Left ventricle myocardium superior (tissue), 1 donor: ENCODE measurements at regions not wholly inside any gene's neighbourhood (a gene's known extent, or its start where the extent isn't known, plus 50 kb on each side); places are given as distances from the start of the nearest gene placed in this dataset.
"Not testable (repeated sequence)": the region's sequence is repeated elsewhere in the genome, so short reads cannot be mapped to it uniquely, and the experiment has no call there.

ENCODE experiments used
- ATAC-seq: fragments of 200-7000 bp; cut with Tn5 transposase; one replicate; pipeline ENCODE4 v1.9.1; 2020; ENCODE audit warnings: mild to moderate bottlenecking, moderate library complexity
- DNase-seq: peaks from one replicate; pipeline ENCODE4 v3.0.0-alpha.2; 2020
- intact Hi-C: fragments of 100-400 bp; cut with micrococcal nuclease; formaldehyde crosslinking; loops from one replicate; pipeline ENCODE4 v1.11.0; 2022
- donor health status: DM: no; HTN: yes; CAD: no; lungs with severe emphysema.

DNA sequence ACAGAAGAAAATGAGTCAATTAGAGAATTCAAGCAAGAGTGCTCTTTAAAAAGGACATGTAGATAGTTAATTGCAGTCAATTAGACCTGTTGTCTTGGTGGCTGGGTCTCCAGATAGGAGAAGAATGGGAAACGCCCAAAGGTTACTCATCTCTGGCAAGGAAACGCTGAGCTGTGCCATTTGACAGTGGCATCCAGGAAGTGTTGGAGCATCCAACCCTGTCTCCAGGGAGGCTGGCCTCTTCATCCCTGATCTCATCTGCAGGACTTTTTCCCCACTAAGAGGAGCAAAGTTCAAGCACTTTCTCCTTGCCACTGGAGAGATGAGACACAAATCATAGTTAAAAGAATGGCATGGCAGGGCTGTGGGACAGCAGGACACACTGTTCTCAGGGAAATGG lies 111.7 kb upstream of the MSX2 start:
- intact Hi-C loops: no loop called here
- ATAC-seq (no peak), DNase-seq (no peak)

DNA sequence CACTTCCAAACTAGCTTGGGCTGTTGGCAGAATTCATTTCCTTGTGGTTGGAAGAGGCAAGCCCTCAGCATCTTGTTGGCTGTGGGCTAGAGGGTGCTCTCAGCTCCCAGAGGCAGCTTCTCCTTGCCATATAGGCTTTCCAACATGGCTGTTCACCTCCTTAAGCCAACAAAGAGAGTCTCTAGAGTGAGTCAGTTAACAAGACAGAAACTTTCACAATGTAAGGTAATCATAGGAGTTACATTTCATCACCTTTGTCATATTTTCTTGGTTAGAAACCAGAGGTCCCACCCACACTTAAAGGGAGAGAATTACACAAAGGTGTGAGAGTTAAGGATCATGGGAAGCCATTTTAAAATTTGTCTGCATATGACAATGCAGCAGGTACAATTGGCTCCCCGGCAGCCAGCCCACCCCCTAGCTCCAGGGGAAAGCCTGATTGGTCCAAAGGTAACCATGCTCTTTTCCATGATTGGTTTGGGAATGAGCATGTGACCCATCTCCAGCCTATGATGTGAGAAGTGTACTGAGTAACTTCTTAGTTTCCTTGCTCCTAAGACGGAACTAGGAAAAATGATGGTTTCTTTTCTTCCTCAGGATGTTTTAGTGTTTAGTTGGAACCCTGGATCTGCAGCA lies 109.8 kb upstream of the MSX2 start:
- DNase-seq (no peak), ATAC-seq (no peak)
- intact Hi-C loops: no loop called here

DNA sequence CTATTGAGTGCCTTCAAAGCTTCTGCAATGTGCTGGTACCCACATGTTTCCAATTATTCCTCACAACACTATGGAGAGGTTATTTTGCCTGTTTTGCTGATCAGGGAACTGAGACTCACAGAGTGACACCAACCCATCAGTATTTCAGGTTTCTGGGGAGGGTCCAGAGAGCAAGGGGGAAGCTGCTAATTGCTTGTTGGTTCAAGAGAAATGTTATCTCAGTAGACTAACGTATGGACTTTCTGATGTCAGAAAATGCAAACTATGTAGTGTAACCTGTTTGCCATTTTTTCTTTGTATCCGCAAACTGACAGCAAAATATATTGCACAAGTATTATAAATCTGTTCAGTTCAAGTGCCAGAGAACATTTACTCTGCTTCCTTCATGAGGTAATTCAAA lies 108.3 kb upstream of the MSX2 start:
- DNase-seq (no peak), ATAC-seq (no peak)
- intact Hi-C loops: no loop called here

DNA sequence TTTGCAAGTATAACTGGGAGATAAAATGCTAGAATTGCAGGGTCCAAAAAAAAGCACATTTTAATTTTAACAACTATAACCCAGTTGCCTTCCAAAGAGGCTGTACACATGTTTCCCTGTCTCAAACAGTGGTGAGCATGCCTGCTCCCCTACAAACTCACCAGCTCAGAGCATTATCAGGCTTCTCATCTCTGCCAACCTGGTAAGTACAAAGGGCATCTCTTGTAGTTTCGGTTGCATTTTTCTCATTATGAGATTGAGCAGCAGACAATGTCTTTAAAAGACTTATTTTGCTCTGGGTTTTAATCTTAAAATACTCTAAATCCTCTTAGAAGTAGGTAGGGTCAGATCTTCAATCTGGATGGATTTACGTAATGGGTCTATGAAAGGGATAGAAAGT lies 107.1 kb upstream of the MSX2 start:
- intact Hi-C loops: no loop called here
- DNase-seq (no peak), ATAC-seq (no peak)

DNA sequence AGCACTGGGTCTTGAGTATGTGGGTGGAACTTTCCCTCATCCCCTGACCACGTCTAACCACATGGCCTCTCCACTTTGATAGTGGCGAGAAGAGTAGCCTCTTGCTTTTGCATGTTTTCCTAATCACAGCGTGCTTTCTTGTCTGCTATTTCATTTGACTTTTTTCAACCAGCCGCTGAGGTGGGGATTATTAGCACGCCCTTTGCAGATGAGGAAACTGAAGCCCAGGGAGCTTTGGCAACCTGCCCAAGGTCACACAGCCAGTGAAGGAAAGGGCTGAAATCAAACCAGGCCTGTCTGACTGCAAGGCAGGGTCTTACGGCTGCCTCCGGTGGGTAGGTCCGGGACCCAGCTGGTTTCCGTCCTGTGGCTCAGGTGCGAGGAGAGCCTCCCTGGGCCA lies 106.5 kb upstream of the MSX2 start:
- no peak for DNase-seq
- no peak for ATAC-seq
- intact Hi-C loops: no loop called here

DNA sequence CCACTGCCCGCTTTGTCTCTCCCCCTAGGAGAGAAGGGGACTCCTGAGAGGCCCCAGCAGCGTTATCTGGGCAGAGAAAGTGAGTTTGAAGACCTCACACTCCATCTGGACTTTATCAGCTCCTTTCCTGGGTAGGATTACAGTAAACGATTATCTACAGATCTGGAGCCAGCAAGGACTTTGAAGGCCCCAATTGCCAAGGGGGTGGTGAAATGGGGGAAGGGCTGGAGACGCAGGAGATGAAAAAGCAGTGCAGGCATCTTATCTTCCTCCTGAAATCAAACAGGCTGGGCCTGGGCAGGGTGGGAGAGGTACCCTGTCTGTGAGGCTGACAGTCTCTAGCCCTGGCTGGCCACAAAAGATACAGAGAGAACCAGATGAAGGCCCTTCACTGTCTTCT lies 105.8 kb upstream of the MSX2 start:
- intact Hi-C loops: no loop called here
- ATAC-seq: no peak
- DNase-seq: no peak

DNA sequence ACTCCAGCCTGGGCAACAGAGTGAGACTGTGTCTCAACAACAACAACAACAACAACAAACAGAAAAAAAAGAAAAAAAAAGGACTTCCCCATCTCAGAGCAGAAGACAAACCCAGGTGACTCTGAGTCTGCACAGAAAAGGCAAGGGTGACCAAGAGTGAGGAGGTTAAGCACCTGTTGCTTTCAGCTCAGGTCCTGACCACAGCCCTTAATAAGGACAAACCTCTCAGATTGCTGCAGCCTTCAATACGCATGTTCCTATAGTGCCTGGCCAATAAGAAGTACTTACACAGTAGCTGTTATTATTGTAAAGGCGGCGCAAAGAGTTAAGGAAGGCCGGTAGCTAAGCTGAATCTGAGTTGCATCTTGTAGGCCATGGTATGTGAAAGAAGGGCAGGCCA lies 102.3 kb upstream of the MSX2 start:
- ATAC-seq: no peak
- intact Hi-C loops: no loop called here

DNA sequence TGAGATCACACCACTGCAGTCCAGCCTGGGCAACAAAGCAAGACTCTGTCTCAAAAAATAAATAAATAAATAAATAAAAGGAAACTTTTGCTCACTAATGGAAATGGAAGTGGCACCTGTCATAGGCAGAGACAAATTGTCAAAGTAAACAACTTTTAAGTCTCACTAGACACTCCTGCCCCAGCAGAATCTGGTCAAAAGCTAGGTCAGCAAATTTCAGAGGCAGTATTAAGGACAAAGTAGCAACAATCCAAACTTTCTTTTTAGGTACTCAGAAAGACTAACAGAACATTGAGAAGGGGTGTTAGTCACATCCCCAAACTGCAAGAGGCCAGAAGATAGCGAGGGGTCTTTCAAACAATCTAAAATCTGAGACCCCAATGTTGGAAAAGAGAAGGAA lies 101.4 kb upstream of the MSX2 start:
- intact Hi-C loops: no loop called here

More for the DNA sequence above, 102.3 kb upstream of the MSX2 start:
- no peak for DNase-seq

DNA sequence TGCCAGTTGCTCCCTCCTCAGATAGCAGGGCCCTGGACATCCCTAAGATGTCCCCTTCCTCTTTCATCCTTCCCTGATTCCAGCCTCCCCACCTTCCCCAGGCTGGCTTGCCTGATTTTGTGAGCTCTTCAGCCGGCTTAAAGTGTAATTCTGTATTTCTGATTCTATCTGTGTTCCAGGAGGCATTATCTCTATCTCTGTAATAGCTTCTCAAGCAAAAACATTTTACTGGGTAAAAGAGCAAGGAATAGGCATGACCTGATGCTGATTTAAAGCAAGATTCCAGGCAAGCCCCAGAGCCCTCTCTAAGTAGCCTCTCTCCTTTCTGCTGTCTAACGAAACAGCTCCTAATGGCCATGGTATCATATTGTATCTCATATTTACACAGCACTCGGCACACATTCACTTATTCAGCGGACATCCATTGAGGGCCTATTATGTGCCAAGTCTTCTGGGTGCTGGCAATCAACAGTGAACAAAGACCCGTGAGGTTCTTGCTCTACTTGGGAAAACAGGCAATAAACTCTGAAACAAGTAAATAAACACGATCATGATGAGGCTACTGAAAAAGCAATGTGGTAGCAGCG lies 100.9 kb upstream of the MSX2 start:
- intact Hi-C loops: no loop called here
- no peak for ATAC-seq
- no peak for DNase-seq

More for the DNA sequence above, 101.4 kb upstream of the MSX2 start:
- DNase-seq (no peak), ATAC-seq (no peak)

DNA sequence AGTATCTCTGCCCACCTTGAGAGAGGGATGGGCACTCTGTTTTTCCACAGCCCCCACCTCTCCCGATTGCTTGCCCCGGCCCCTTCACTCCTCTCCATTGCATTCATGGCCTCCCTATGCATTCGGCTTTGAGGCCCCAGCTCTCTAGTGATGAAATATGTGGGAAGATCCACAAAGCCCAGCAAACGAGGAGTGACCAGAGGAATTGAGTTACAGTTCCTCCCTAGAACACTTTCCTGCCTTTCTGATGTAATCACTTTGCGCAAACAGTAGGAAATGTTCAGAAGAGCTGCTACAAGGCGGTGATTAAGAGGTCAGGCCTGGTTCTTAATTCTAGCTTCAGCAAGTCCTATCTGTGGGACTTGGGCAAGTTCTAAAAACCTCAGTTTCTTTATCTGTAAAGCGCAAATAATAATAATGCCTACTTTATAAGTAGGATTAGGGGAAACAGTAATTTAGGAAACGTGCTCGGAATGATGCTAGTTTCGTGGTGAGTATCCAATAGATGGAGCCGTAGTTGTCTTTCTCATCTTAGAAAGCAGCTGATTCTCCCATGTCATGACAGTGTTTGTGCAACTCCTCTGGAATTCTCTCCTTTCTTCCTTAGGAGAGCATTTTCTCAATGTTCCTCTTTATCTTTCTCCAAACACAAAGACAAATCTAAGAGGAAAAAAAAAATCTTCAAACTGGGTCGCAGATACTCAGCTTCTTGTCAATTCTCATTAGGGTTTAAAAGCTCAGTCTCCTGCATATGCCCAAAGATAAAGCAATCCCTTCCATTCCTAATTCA lies 99.5 kb upstream of the MSX2 start:
- intact Hi-C loops: no loop called here
- no peak for ATAC-seq
- no peak for DNase-seq

DNA sequence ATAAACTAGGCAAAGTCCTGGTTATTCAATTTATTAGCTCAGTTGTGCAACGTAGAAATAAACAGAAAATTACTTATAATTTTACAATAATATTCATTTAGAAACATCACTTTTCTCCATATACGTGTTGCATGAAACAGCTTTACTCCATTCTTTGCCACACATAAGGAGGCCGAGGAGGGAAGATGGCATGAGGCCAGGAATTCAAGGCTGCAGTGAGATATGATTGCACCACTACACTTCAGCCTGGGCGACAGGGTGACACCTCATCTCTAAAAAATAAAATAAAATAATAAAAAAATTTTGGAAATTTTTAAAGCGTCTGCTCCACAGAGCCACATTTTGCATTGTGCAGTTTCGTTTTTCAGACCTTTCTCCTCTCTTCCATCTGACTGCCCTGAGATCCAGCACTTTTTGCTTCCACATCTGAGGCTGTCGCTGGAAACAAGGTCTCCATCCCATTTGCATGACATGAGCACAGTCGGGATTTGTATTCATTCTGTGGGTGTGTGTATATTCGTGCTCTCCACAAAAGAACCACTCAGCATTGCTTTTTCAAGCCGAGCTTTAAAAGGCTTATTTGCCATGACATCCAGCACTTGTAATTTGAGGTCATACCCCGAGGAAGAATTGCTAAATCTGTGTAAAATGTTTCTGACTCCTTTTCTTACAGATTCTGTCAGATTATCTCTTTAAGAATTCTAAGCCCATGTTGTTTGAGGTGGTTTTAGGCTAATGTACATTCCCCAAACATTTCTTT lies 98.6 kb upstream of the MSX2 start:
- ATAC-seq: peak; percentile 45
- no peak for DNase-seq
- intact Hi-C loops: no loop called here

DNA sequence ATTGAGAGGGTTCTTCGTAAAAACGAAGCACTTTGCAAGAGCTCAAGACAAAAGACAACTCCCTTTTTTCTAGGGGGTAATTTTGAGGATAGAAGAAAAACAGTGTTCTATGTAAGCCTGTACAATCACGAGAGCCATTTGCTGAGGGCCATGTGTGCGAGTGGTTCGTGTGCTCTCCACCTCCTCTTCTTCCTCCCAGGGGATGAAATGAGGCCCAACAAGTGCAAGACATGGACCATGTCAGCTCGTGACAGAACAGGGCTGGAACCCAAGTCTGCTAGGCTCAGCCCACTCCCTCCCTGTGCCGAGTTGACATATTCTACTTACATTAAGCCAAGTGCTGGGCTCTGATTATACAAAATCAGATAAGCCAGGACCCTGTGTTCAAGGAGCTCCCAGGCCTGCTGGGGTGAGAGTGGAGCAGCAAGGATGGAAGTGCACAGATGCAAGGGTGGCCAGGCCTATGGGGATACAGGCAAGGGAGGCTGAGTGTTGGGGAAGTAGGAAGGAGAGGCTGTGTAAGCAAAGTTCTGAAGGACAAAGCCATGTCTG lies 97.9 kb upstream of the MSX2 start:
- intact Hi-C loops: no loop called here
- DNase-seq (no peak), ATAC-seq (no peak)

DNA sequence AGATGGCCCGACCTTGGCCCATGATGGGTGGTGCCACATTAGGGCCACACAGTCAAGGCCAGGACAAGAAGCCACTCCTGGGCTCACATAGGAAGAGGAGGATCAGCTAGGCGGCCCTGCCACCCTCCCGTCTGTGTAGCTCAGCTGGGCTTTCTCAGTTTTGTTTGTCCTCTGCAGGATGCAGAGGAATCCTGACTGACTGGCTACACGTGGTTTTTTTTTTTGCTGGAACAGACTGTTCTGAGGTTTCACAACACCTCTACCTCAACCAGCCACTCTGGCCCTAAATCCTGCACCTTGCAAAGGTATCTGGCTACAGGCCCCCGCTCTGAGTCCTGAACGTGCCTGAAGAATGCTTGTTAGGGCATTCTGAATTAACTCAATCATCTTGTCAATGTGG lies 88.3 kb upstream of the MSX2 start:
- ATAC-seq (no peak), DNase-seq (no peak)
- intact Hi-C loops: no loop called here

DNA sequence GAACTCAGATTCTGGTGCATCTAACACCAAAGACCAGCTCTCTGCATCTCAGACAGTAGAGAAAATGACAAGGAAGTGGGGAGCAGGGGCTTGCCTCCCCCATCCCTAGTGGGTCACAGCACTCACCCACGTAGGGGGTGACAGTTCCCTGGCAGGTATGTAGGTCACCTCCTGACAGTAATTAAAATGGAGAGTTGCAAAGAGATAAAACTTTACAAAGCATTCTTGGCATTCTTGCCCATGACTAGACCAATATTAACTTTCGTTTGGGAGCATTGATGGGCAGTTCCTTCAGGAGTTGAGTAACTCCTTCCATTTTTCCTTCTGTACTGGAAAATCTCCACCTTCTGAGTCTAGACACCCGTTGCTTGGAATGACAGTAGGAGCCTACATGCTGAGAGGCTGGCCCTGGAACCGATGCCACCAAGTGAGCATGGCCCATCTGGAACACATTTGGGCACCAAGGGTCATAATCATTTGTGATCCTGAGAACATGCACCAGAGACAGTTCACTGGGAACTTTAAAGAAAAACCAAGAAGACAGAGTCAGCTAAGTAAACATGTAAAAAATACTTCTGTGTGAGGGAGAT lies 81.5 kb upstream of the MSX2 start:
- DNase-seq (no peak), ATAC-seq (no peak)
- intact Hi-C loops: no loop called here

DNA sequence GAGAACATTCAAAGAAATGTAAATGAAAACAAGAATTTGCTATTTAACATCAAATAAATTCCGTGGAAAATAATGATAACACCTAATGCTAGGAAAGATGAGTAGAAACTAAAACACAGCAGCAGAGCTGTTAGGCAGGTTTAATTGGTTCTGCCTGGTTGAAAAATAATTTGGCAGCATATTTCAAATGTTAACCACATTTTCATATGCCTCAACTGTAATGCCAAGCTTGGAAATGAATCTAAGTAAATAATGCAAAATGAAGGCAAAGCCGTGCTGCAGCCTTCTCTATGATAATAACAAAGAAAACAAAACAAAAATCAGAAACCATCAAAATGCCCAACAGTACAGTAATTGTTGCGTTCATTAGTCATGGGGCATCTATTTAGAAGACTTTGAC lies 79.9 kb upstream of the MSX2 start:
- intact Hi-C loops: no loop called here
- no peak for ATAC-seq
- no peak for DNase-seq

DNA sequence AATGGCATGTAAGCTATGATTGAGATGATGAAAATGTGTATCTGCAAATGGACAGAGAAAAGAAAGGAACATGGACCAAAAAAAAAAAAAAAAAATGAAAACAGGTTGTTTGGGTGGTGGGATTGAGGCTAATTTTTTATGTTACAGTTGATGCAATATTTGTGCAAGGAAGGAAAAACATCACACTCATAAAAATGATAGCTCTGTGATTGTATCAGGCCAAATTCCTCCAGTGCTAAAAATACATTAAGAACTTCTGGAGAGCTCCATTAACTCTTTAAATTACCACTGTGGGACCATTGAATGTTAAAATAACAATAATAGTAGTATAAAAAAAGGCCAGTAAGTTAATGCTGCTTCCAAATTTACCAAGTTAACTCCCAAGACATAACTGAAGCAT lies 79.5 kb upstream of the MSX2 start:
- intact Hi-C loops: no loop called here
- DNase-seq: no peak
- no peak for ATAC-seq

DNA sequence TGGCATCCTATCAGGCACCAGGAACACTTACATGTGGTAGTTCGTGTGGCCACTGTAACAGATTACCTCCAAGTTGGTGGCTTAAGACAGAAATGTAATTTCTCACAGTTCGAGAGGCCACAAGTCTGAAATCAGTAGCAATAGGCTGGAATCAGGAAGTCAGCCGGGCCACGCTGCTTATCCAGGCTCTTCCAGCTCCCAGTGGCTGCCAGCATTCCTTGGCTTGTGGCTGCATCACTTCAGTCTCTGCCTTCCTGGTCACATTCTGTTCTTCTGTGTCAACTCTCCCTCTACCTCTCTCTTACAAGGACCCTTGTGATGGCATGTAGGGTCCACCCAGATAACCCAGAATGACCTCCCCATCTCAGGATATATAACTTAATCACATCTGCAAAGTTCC lies 78.7 kb upstream of the MSX2 start:
- no peak for ATAC-seq
- intact Hi-C loops: no loop called here
- DNase-seq: no peak

DNA sequence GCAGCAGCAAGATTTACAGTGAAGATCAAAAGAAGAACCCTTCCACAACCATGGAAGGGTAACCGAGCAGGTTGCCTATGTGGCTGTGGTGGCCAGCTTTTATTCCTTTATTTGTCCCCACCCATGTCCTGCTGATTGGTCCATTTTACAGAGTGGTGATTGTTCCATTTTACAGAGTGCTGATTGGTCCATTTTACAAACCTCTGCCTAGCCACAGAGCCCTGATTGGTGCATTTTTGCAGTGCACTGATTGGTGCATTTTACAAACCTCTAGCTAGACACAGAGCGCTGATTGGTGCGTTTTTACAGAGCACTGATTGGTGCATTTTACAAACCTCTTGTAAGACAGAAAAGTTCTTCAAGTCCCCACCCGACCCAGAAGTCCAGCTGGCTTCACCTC lies 75.8 kb upstream of the MSX2 start:
- DNase-seq, intact Hi-C loops, ATAC-seq: not testable (repeated sequence)

DNA sequence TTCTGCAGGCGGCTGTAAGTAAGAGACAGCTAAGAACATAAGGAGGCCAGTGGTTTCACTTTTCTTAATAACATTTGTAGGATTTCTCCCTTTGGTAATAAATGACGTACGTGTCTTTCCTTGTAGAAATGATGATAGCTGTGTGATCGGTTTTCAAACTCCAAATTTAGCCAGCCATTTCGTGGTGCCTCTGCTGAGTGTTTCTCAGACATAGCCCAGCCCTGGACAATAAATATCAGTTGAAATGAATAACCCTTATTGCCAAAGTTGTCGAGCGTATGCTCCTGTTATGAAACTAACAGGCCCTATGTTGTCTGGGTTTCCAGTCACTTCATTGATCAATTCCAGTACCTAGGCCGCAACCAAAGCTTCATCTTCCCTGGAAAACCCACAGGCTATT lies 75.0 kb upstream of the MSX2 start:
- DNase-seq (no peak), ATAC-seq (no peak)
- intact Hi-C loops: no loop called here

DNA sequence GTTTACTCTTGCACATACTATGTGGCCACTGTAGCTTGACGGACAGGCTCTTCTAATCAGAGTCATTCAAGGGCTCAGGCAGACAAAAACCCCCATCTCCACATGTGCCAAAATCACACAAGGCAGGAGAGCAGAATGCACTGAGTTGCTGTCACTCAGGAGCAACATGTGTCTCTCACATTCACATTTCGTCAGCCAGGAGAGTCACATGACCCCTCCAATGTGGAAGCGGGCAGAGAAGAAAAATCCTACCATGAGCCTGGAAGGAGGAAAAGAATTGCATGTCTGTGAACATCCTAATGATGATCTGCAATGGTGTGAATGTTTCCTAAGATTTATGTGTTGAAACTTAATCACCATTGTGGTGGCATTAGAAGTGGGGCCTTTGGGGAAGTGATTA lies 69.9 kb upstream of the MSX2 start:
- ATAC-seq (no peak), DNase-seq (no peak)
- intact Hi-C loops: no loop called here
